Naive thymus-derived CD4-positive, alpha-beta T cell (primary cell): ENCODE measurements at regions not wholly inside any gene's neighbourhood (a gene's known extent, or its start where the extent isn't known, plus 50 kb on each side); places are given as distances from the start of the nearest gene placed in this dataset.

ENCODE experiments used
- ATAC-seq: fragments of 150-1000 bp; cut with Tn5 transposase; 2 replicates; pipeline ENCODE4 v1.10.0; 2021; ENCODE audit warnings: mild to moderate bottlenecking, moderate library complexity
- CTCF ChIA-PET: fragments of 350-600 bp; sonication (Branson Sonifier 250); formaldehyde crosslinking; loops from one replicate; lab custom pipeline; 2021; ENCODE audit warnings: antibody characterized with exemption; lab: Charles Lee
- POLR2A ChIA-PET: fragments of 350-600 bp; sonication (Branson Sonifier 250); formaldehyde crosslinking; loops from one replicate; lab custom pipeline; 2021; ENCODE audit warnings: antibody characterized with exemption, inconsistent platforms; lab: Charles Lee
- DNase-seq, 9 donors: peaks; one replicate each; pipeline versions ENCODE4 v3.0.0 to v3.0.0-alpha.2; 2020 to 2022; ENCODE audit warnings: mixed read lengths in 1 of 9
- H3K27ac ChIP-seq: one replicate; pipeline ENCODE4 v1.7.0; 2013; ENCODE audit warnings: mild to moderate bottlenecking, low read depth, low read length, moderate library complexity
- H3K27me3 ChIP-seq, 2 donors: one replicate each; pipeline ENCODE4 v1.7.0; 2013; ENCODE audit warnings: low read length in 2 of 2, mild to moderate bottlenecking in 2 of 2, moderate library complexity in 2 of 2; ENCODE audit not compliant: control insufficient read depth in 2 of 2, insufficient read depth in 2 of 2
- H3K36me3 ChIP-seq, 3 experiments: 1 replicate in 2 of 3; 2 replicates in 1 of 3; pipeline ENCODE4 v1.7.0; 2013; ENCODE audit warnings: low read length in 3 of 3, mild to moderate bottlenecking in 3 of 3, moderate library complexity in 1 of 3; ENCODE audit not compliant: insufficient read depth in 3 of 3, control insufficient read depth in 2 of 3
- H3K4me1 ChIP-seq, 2 donors: one replicate each; pipeline ENCODE4 v1.7.0; 2013; ENCODE audit warnings: low read length in 2 of 2, mild to moderate bottlenecking in 2 of 2, moderate library complexity in 1 of 2; ENCODE audit not compliant: control insufficient read depth in 2 of 2, insufficient read depth in 2 of 2
- H3K4me3 ChIP-seq: 2 replicates; pipeline ENCODE4 v1.7.0; 2013; ENCODE audit warnings: mild to moderate bottlenecking, low read length
- H3K9me3 ChIP-seq, 3 experiments: 1 replicate in 2 of 3; 2 replicates in 1 of 3; pipeline ENCODE4 v1.7.0; 2013; ENCODE audit warnings: low read length in 3 of 3; ENCODE audit not compliant: control insufficient read depth in 2 of 3
- H3K27ac Mint-ChIP-seq, 9 donors: one replicate each; pipeline ENCODE4 v1.8.0; 2020 to 2022; ENCODE audit warnings: mixed read lengths in 9 of 9, mild to moderate bottlenecking in 8 of 9, moderate library complexity in 5 of 9, inconsistent platforms in 2 of 9
- H3K27me3 Mint-ChIP-seq, 5 donors: one replicate each; pipeline ENCODE4 v1.8.0; 2021 to 2022; ENCODE audit warnings: mixed read lengths in 5 of 5, mild to moderate bottlenecking in 1 of 5
- H3K36me3 Mint-ChIP-seq, 5 donors: one replicate each; pipeline ENCODE4 v1.8.0; 2020 to 2022; ENCODE audit warnings: mixed read lengths in 5 of 5, mild to moderate bottlenecking in 3 of 5, inconsistent platforms in 1 of 5
- H3K4me1 Mint-ChIP-seq, 7 donors: one replicate each; pipeline ENCODE4 v1.8.0; 2020 to 2022; ENCODE audit warnings: mixed read lengths in 7 of 7, mild to moderate bottlenecking in 3 of 7, inconsistent platforms in 1 of 7
- H3K4me3 Mint-ChIP-seq, 10 donors: one replicate each; pipeline ENCODE4 v1.8.0; 2020 to 2022; ENCODE audit warnings: mild to moderate bottlenecking in 10 of 10, mixed read lengths in 10 of 10, moderate library complexity in 6 of 10, inconsistent platforms in 2 of 10
- H3K9me3 Mint-ChIP-seq, 11 donors: one replicate each; pipeline ENCODE4 v1.8.0; 2020 to 2022; ENCODE audit warnings: mixed read lengths in 11 of 11, mild to moderate bottlenecking in 4 of 11, inconsistent platforms in 1 of 11, moderate library complexity in 1 of 11
- intact Hi-C, 2 donors: fragments of 100-400 bp; cut with micrococcal nuclease; formaldehyde crosslinking; loops; one replicate each; pipeline ENCODE4 v1.15.1; 2023

GRCh38 chr17:33661975-33662374 lies 368.9 kb upstream of the ASIC2 start:
- no peaks in the 10 kb centered on the region for H3K36me3 ChIP-seq
- Mint-ChIP-seq H3K27me3 (peaks cover 8 to 27% (median 9%) of the 10 kb centered on the region in 5 donors), H3K36me3 (no peaks in the 10 kb centered on the region), H3K4me1 (peaks cover 0 to 2% (median 1%) of the 10 kb centered on the region in 7 donors), H3K9me3 (peaks cover 0 to 3% (median 0%) of the 10 kb centered on the region in 11 donors), H3K4me3 (no peak overlapping the region), H3K27ac (no peak overlapping the region)
- H3K4me1 ChIP-seq, result no peaks in the 10 kb centered on the region
- DNase-seq (no peak), ATAC-seq (no peak)
- no peak overlapping the region for H3K4me3 ChIP-seq
- CTCF ChIA-PET, result no interaction called here
- H3K27ac ChIP-seq, result no peak overlapping the region
- POLR2A ChIA-PET, result no interaction called here
- no peaks in the 10 kb centered on the region for H3K9me3 ChIP-seq
- H3K27me3 ChIP-seq, result no peaks in the 10 kb centered on the region
- intact Hi-C loops, result no loop called here

- ChIA-PET CTCF (no interaction called here), POLR2A (no interaction called here)
- Histone ChIP-seq H3K4me1 (no peaks in the 10 kb centered on the region), H3K36me3 (no peaks in the 10 kb centered on the region), H3K4me3 (no peak overlapping the region), H3K27ac (no peak overlapping the region), H3K9me3 (no peaks in the 10 kb centered on the region), H3K27me3 (no peaks in the 10 kb centered on the region)
- Mint-ChIP-seq H3K36me3 (no peaks in the 10 kb centered on the region), H3K27me3 (peaks cover 8 to 27% (median 10%) of the 10 kb centered on the region in 5 donors), H3K4me3 (no peak overlapping the region), H3K4me1 (peaks cover 2 to 17% (median 8%) of the 10 kb centered on the region in 7 donors), H3K9me3 (peaks cover 0 to 3% (median 0%) of the 10 kb centered on the region in 11 donors), H3K27ac (peak overlapping the region in 1 of 9 donors; percentile 53)
- DNase-seq (no peak), ATAC-seq (no peak)
- intact Hi-C loops, result no loop called here
Observed at GRCh38 chr17:33664116-33664840, 371.2 kb upstream of the ASIC2 start.

- H3K27ac Mint-ChIP-seq, result peak overlapping the region in 3 of 9 donors; percentile 46 to 81 (median 58)
Observed at GRCh38 chr17:33667052-33667509, 374.0 kb upstream of the ASIC2 start.

GRCh38 chr17:33667671-33668070 lies 374.6 kb upstream of the ASIC2 start:
- ATAC-seq (no peak), DNase-seq (no peak)
- H3K4me3 ChIP-seq, result no peak overlapping the region
- Mint-ChIP-seq H3K9me3 (peaks cover 0 to 3% (median 0%) of the 10 kb centered on the region in 11 donors), H3K4me1 (peaks cover 2 to 17% (median 8%) of the 10 kb centered on the region in 7 donors), H3K27ac (no peak overlapping the region), H3K27me3 (peaks cover 10 to 29% (median 12%) of the 10 kb centered on the region in 5 donors), H3K36me3 (no peaks in the 10 kb centered on the region), H3K4me3 (peak overlapping the region in 1 of 10 donors; percentile 49)
- no peaks in the 10 kb centered on the region for H3K27me3 ChIP-seq
- no peaks in the 10 kb centered on the region for H3K36me3 ChIP-seq
- H3K27ac ChIP-seq, result no peak overlapping the region
- POLR2A ChIA-PET, result no interaction called here
- no peaks in the 10 kb centered on the region for H3K4me1 ChIP-seq
- H3K9me3 ChIP-seq, result no peaks in the 10 kb centered on the region
- intact Hi-C loops, result no loop called here
- CTCF ChIA-PET, result no interaction called here

More at GRCh38 chr17:33667052-33667509, 374.0 kb upstream of the ASIC2 start:
- Mint-ChIP-seq H3K4me3 (peak overlapping the region in 8 of 10 donors; percentile 26 to 76 (median 60)), H3K4me1 (peaks cover 2 to 17% (median 8%) of the 10 kb centered on the region in 7 donors), H3K27me3 (peaks cover 8 to 27% (median 12%) of the 10 kb centered on the region in 5 donors), H3K9me3 (peaks cover 0 to 3% (median 0%) of the 10 kb centered on the region in 11 donors), H3K36me3 (no peaks in the 10 kb centered on the region)
- no peak overlapping the region for H3K27ac ChIP-seq
- DNase-seq (peak in 4 of 9 donors; percentile 7 to 31 (median 26)), ATAC-seq (peak; percentile 50)
- no peak overlapping the region for H3K4me3 ChIP-seq
- H3K9me3 ChIP-seq, result no peaks in the 10 kb centered on the region
- intact Hi-C loops, result no loop called here
- H3K36me3 ChIP-seq, result no peaks in the 10 kb centered on the region
- H3K4me1 ChIP-seq, result no peaks in the 10 kb centered on the region
- H3K27me3 ChIP-seq, result no peaks in the 10 kb centered on the region
- CTCF ChIA-PET, result no interaction called here
- POLR2A ChIA-PET, result no interaction called here

- CTCF ChIA-PET, result no interaction called here
- POLR2A ChIA-PET, result no interaction called here
Observed at GRCh38 chr17:33668516-33668915, 375.4 kb upstream of the ASIC2 start.

GRCh38 chr17:33671491-33671890 lies 378.4 kb upstream of the ASIC2 start:
- POLR2A ChIA-PET, result no interaction called here
- no peaks in the 10 kb centered on the region for H3K27me3 ChIP-seq
- DNase-seq (no peak), ATAC-seq (no peak)
- Mint-ChIP-seq H3K9me3 (peaks cover 0 to 1% (median 0%) of the 10 kb centered on the region in 11 donors), H3K27ac (no peak overlapping the region), H3K36me3 (no peaks in the 10 kb centered on the region), H3K4me1 (peaks cover 2 to 32% (median 8%) of the 10 kb centered on the region in 7 donors), H3K4me3 (no peak overlapping the region), H3K27me3 (peaks cover 6 to 30% (median 11%) of the 10 kb centered on the region in 5 donors)
- no peaks in the 10 kb centered on the region for H3K36me3 ChIP-seq
- intact Hi-C loops, result no loop called here
- no peak overlapping the region for H3K4me3 ChIP-seq
- H3K4me1 ChIP-seq, result no peaks in the 10 kb centered on the region
- H3K27ac ChIP-seq, result no peak overlapping the region
- no peaks in the 10 kb centered on the region for H3K9me3 ChIP-seq
- CTCF ChIA-PET, result no interaction called here

More at GRCh38 chr17:33668516-33668915, 375.4 kb upstream of the ASIC2 start:
- intact Hi-C loops, result no loop called here
- Histone ChIP-seq H3K27ac (no peak overlapping the region), H3K27me3 (no peaks in the 10 kb centered on the region), H3K4me1 (no peaks in the 10 kb centered on the region), H3K4me3 (no peak overlapping the region), H3K36me3 (no peaks in the 10 kb centered on the region), H3K9me3 (no peaks in the 10 kb centered on the region)
- Mint-ChIP-seq H3K9me3 (peaks cover 0 to 3% (median 0%) of the 10 kb centered on the region in 11 donors), H3K4me3 (no peak overlapping the region), H3K27ac (no peak overlapping the region), H3K4me1 (peaks cover 2 to 17% (median 8%) of the 10 kb centered on the region in 7 donors), H3K36me3 (no peaks in the 10 kb centered on the region), H3K27me3 (peaks cover 6 to 35% (median 16%) of the 10 kb centered on the region in 5 donors)
- no peak for DNase-seq
- no peak for ATAC-seq
